ENCODE measurements at regions not wholly inside any gene's neighbourhood (a gene's known extent, or its start where the extent isn't known, plus 50 kb on each side); places are given as distances from the start of the nearest gene placed in this dataset.
"Not testable (repeated sequence)": the region's sequence is repeated elsewhere in the genome, so short reads cannot be mapped to it uniquely, and the experiment has no call there.

DNA sequence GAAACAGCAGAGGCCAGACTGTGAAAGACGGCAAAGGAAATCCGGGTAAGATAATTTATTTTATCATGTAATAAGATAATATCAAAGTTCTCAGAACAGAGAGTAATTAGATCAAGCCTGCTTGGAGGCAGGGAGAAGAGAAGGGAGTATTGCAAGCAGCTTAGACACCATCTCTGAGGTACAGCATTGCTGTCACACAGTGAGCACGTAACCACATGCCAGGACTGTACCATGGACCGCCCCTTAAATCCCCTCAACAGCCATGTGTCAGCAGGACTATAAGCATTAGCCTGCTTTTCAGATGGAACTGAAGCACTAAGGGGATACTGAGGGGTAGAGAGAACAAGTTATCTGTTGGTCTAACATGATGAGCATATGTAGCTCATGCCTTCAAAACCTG, 141.5 kb downstream of the C6orf118 start:
- DNase-seq (ENCODE audit: low read depth in 3 of 3): no peak

GRCh38 chr6:165167311-165167710, 142.1 kb downstream of the C6orf118 start:
- no peak for DNase-seq (ENCODE audit: low read depth in 3 of 3)

GRCh38 chr6:165163519-165163918, 145.9 kb downstream of the C6orf118 start:
- DNase-seq (ENCODE audit: low read depth in 3 of 3): no peak

GRCh38 chr6:165159460-165159859, 149.9 kb downstream of the C6orf118 start:
- no peak for DNase-seq (ENCODE audit: low read depth in 3 of 3)

DNA sequence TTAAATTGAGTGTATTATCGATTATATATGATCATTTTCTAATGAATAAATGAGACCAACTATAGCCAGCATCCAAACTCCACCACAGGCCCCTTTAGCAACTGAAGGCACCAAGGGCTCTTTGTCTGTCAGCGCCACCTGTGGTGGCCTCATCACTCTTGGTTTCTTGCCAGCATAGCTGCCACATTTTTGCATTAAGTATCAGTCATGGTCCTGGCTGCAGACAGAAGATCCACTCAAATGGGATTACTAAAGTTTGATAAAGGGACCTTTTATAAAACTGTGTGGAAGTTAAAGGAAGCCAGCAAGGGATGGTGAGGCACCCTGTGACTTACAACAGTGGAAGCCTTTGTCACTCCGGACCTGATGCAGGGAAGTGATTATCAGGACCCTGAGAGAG, 162.9 kb downstream of the C6orf118 start:
- DNase-seq (ENCODE audit: low read depth in 3 of 3): no peak

GRCh38 chr6:165135889-165136288, 173.5 kb downstream of the C6orf118 start:
- DNase-seq (ENCODE audit: low read depth in 3 of 3): no peak

DNA sequence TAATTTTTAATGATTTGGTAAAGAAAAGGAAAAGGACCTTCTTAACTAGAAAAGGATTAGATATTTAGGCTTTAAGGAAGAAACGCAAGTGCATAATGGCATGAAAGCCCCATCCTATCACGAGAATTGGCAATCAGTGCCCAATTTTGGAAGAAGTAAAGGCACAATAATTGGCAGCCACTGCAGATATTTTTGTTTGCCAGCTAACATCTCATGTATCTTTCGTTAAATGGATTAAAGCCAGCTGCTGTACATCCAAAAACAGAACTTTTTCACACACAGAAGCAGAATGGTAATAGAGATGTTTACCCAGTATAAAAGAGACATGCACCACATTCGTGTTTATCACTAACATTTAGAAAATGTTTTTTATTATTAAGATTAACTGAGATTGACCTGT, 180.3 kb downstream of the C6orf118 start:
- DNase-seq (ENCODE audit: low read depth in 3 of 3): no peak

GRCh38 chr6:165127743-165128142, 181.7 kb downstream of the C6orf118 start:
- not testable (repeated sequence) for DNase-seq (ENCODE audit: low read depth in 3 of 3)

DNA sequence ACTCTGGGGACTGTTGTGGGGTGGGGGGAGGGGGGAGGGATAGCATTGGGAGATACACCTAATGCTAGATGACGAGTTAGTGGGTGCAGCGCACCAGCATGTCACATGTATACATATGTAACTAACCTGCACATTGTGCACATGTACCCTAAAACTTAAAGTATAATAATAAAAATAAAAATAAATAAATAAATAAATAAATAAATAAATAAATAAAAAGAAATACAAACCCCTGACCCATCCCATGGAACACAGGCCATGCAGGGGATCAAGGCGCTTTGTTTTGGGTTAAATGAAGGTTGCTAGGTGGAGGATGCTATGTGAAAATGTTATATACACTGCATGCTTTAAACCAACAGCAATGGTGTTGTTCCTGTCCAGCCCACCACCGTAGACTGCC, 184.7 kb downstream of the C6orf118 start:
- DNase-seq (ENCODE audit: low read depth in 3 of 3): not testable (repeated sequence)

- no peak for DNase-seq (ENCODE audit: low read depth in 3 of 3)
These were observed 190.0 kb downstream of the C6orf118 start for GRCh38 chr6:165119231-165120020.

DNA sequence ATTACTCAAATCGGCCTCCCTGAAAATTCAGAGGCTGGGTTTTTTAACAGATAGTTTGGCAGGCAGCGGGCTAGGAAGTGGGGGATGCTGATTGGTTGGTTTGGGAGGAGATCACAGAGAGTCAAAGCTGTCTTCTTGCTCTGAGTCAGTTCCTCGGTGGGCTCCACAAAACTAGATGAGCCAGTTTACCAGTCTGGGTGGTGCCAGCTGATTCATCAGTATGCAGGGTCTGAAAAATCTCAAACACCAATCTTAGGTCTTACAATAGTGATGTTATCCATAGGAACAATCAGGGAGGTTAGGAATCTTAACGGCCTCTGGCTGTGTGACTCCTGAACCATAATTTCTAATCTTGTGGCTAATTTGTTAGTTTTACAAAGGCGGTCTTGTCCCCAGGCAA, 190.7 kb downstream of the C6orf118 start:
- no peak for DNase-seq (ENCODE audit: low read depth in 3 of 3)

DNA sequence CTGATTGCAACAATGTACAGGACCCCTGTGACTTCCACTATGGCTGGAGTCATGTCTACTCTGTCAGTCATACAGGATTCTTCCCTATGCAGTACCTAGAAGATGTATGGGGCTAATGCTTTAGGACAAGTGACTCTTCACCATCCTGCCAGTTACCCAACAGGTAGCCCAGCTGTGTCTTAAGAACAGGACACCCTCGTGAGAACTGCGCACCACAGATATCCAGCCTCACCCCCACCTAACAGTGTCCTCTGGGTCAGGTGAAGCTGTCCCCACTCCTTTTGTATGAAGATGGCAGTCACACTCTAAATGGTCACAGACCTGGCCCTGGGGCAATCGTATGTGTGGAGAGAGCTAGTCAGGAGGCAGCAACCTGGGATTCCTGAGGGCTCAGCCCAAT, 191.6 kb downstream of the C6orf118 start:
- DNase-seq (ENCODE audit: low read depth in 3 of 3): no peak

- no peak for DNase-seq (ENCODE audit: low read depth in 3 of 3)
These were observed 192.3 kb downstream of the C6orf118 start for GRCh38 chr6:165117121-165117520.

DNA sequence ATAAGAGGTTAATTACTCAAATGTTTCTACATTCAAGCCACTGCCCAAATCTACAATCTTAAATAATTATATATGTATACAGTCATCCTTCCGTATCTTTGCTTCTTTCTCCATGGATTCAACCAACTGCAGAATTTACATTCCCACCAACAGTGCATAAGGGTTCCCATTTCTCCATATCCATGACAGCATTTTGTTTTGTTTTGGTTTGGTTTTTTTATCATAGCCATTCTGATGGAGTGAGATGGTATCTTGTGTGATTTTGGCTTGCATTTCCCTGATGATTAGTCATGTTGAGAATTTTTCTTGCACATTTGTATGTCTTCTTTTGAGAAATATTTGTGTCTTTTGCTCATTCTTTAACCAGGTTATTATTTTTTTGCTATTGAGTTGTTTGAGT, 198.5 kb downstream of the C6orf118 start:
- no peak for DNase-seq (ENCODE audit: low read depth in 3 of 3)

GRCh38 chr6:165109011-165109410, 200.4 kb downstream of the C6orf118 start:
- no peak for DNase-seq (ENCODE audit: low read depth in 3 of 3)

DNA sequence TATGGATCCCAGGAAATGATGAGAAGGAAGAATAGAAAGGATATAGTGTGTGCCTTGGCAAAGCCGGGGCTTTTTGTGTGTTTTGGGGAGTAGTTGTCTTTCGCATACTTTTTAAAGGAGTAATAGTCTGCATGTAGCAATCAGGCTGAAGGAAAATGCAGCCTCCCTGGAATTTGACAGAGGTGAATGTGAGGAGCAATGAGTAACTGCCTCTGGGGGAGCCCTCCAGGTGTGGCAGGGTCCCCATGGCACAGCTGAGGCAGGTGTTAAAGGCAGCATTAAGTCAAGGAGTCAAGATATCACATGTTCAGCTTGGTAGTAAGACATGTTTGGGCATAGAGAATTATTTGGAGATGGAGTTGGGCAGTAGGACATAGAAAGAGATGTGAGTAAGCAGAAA, 203.1 kb downstream of the C6orf118 start:
- no peak for DNase-seq (ENCODE audit: low read depth in 3 of 3)

GRCh38 chr6:165098165-165098564, 211.2 kb downstream of the C6orf118 start:
- no peak for DNase-seq (ENCODE audit: low read depth in 3 of 3)

DNA sequence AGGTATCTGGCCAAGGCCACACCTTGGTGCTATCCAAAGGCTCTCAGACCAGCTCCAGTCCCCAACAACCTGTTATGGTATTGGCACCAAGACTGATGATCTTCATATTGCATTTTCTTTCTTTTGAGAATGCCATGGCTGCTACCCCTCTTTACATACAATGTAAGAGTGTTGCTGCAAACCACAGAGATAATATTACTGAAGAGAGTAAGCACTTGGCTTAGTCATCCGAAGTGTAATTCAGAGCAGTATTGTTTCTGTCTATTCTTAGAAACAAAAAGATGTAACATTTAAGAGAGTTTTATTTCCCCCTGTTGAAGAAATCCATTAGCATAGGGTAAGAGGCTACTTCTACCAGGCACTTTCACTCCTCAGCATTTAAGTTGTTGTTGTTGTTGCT, 212.5 kb downstream of the C6orf118 start:
- DNase-seq (ENCODE audit: low read depth in 3 of 3): no peak

- no peak for DNase-seq (ENCODE audit: low read depth in 3 of 3)
These were observed 213.2 kb downstream of the C6orf118 start for GRCh38 chr6:165096209-165096608.

DNA sequence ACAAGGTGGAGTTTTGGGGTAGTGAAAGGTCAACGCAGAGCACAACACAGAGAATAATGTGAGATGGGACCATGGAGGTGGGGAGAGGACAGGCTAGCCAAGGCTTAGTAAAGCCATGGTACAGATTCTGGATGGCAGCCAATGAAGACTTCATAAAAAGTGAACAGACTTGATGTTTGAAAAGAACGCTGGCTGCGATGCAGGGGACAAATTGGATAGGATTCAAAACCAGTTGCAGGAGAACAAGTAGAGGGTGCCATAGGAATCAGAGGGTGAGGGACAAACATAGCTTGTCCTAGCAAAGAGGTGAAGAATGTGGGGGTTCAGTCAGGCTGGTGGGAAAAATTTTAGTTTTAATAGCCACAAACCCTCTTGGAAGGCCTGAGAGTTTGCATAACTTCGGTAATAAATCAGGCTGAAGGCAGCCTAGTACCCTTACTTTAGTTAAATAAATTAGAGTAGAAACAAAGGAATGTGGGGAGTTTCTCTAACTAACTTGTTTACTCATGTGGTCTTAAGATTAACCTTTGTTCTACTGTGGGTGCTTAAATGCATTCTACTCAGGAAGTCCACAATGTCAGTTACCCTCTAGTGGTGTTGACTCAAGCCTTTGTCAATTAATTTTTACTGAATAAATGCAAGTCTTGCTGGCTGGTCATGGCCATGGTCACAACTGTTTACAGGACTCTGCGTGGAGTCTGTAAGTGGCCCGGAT, 216.4 kb downstream of the C6orf118 start:
- no peak for DNase-seq (ENCODE audit: low read depth in 3 of 3)

GRCh38 chr6:165091121-165091785, 218.2 kb downstream of the C6orf118 start:
- DNase-seq (ENCODE audit: low read depth in 3 of 3): no peak

DNA sequence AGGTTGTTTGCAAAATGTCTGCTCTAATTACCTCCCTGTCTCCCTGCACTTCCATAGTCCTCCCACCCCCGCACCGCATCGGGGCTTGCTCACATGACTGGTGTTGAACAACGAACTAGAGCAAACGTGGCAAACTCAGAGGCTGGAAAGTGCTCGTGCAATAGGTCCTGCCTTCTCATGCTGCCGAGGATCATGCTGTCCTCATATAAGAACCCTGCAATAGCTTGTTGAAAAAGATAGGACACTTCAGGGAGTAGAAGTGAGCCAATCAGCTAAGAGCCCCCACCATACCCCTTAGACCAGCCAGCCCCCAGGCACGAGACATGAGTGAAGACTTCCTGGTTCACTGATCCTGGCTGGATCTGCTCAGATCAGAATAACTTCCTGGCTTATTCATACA, 219.2 kb downstream of the C6orf118 start:
- DNase-seq (ENCODE audit: low read depth in 3 of 3): no peak

DNA sequence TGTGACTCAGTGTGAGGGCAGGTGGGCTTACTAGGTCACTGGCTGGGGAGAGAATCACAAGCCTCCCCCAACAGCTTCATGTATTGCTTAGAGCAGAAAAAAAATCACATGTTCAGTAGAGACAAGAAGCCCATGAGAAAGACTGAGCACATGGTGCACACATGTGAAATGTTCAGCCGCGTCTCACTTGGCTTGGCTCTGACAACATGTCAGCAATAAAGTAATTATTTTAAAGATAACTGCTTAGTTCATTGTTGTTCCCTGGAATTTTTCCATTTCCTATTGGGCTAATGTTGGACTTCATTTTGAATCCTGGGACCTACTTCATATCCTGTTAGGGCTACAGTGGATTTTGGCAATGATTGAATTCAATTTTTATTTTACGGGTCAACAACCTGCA, 222.6 kb downstream of the C6orf118 start:
- DNase-seq (ENCODE audit: low read depth in 3 of 3): no peak
